ENCODE measurements at regions not wholly inside any gene's neighbourhood (a gene's known extent, or its start where the extent isn't known, plus 50 kb on each side); places are given as distances from the start of the nearest gene placed in this dataset.

GRCh38 chr18:55853268-55853667 lies 265.3 kb upstream of the TCF4 start:
- Histone ChIP-seq H3K9ac (ENCODE audit: low read length in 2 of 2) (no peak overlapping the region), H3K36me3 (ENCODE audit: control insufficient read depth in 2 of 2, insufficient read depth in 2 of 2, low read length in 2 of 2) (no peaks in the 10 kb centered on the region), H3K27ac (ENCODE audit: low read length) (no peak overlapping the region), H3K4me1 (ENCODE audit: control insufficient read depth, insufficient read depth, low read length) (no peaks in the 10 kb centered on the region), H3K4me3 (ENCODE audit: low read length in 2 of 2) (no peak overlapping the region), H3K27me3 (ENCODE audit: control insufficient read depth in 1 of 2, insufficient read depth in 2 of 2, low read length in 2 of 2) (no peaks in the 10 kb centered on the region), H3K9me3 (ENCODE audit: control insufficient read depth in 2 of 2, low read length in 2 of 2) (no peaks in the 10 kb centered on the region)

- Histone ChIP-seq H3K9me3 (ENCODE audit: control insufficient read depth in 2 of 2, low read length in 2 of 2) (no peaks in the 10 kb centered on the region), H3K27ac (ENCODE audit: low read length) (no peak overlapping the region), H3K4me3 (ENCODE audit: low read length in 2 of 2) (no peak overlapping the region), H3K9ac (ENCODE audit: low read length in 2 of 2) (no peak overlapping the region), H3K4me1 (ENCODE audit: control insufficient read depth, insufficient read depth, low read length) (no peaks in the 10 kb centered on the region), H3K27me3 (ENCODE audit: control insufficient read depth in 1 of 2, insufficient read depth in 2 of 2, low read length in 2 of 2) (no peaks in the 10 kb centered on the region), H3K36me3 (ENCODE audit: control insufficient read depth in 2 of 2, insufficient read depth in 2 of 2, low read length in 2 of 2) (no peaks in the 10 kb centered on the region)
Observed at GRCh38 chr18:55850904-55851303, 262.9 kb upstream of the TCF4 start.

DNA sequence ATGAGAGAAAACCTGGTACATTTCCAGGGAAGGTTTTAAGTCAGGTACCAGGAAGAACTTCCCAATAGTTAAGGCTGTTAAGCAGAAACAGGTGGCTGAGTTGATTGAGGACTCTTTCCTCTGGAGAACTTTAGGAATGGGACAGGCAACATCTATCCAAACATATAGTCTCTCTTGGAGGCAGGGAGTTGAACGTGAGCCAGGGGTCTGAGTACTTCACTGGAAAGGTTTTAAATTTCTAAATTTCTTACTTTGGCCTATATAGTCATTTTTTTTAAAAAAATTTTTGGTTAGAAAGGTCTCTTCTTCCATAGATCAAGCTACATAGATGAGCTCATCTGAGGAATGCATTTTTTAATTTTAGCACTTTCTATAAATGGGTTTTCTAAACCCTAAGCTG lies 261.4 kb upstream of the TCF4 start:
- Histone ChIP-seq H3K27ac (ENCODE audit: low read length) (no peak overlapping the region), H3K27me3 (ENCODE audit: control insufficient read depth in 1 of 2, insufficient read depth in 2 of 2, low read length in 2 of 2) (no peaks in the 10 kb centered on the region), H3K4me3 (ENCODE audit: low read length in 2 of 2) (no peak overlapping the region)

GRCh38 chr18:55847960-55848359 lies 260.0 kb upstream of the TCF4 start:
- no peak overlapping the region for H3K4me3 ChIP-seq (ENCODE audit: low read length in 2 of 2)
- H3K9ac ChIP-seq (ENCODE audit: low read length in 2 of 2), result no peak overlapping the region
- no peaks in the 10 kb centered on the region for H3K9me3 ChIP-seq (ENCODE audit: control insufficient read depth in 2 of 2, low read length in 2 of 2)
- H3K4me1 ChIP-seq (ENCODE audit: control insufficient read depth, insufficient read depth, low read length), result no peaks in the 10 kb centered on the region
- no peaks in the 10 kb centered on the region for H3K36me3 ChIP-seq (ENCODE audit: control insufficient read depth in 2 of 2, insufficient read depth in 2 of 2, low read length in 2 of 2)
- no peaks in the 10 kb centered on the region for H3K27me3 ChIP-seq (ENCODE audit: control insufficient read depth in 1 of 2, insufficient read depth in 2 of 2, low read length in 2 of 2)
- H3K27ac ChIP-seq (ENCODE audit: low read length), result no peak overlapping the region

More for the DNA sequence above, 261.4 kb upstream of the TCF4 start:
- no peaks in the 10 kb centered on the region for H3K4me1 ChIP-seq (ENCODE audit: control insufficient read depth, insufficient read depth, low read length)
- H3K9ac ChIP-seq (ENCODE audit: low read length in 2 of 2), result no peak overlapping the region
- no peaks in the 10 kb centered on the region for H3K9me3 ChIP-seq (ENCODE audit: control insufficient read depth in 2 of 2, low read length in 2 of 2)
- no peaks in the 10 kb centered on the region for H3K36me3 ChIP-seq (ENCODE audit: control insufficient read depth in 2 of 2, insufficient read depth in 2 of 2, low read length in 2 of 2)

GRCh38 chr18:55845221-55845620 lies 257.2 kb upstream of the TCF4 start:
- Histone ChIP-seq H3K4me1 (ENCODE audit: control insufficient read depth, insufficient read depth, low read length) (no peaks in the 10 kb centered on the region), H3K27ac (ENCODE audit: low read length) (no peak overlapping the region), H3K36me3 (ENCODE audit: control insufficient read depth in 2 of 2, insufficient read depth in 2 of 2, low read length in 2 of 2) (no peaks in the 10 kb centered on the region), H3K27me3 (ENCODE audit: control insufficient read depth in 1 of 2, insufficient read depth in 2 of 2, low read length in 2 of 2) (no peaks in the 10 kb centered on the region), H3K9ac (ENCODE audit: low read length in 2 of 2) (no peak overlapping the region), H3K9me3 (ENCODE audit: control insufficient read depth in 2 of 2, low read length in 2 of 2) (no peaks in the 10 kb centered on the region), H3K4me3 (ENCODE audit: low read length in 2 of 2) (no peak overlapping the region)

GRCh38 chr18:55844382-55844781 lies 256.4 kb upstream of the TCF4 start:
- Histone ChIP-seq H3K27me3 (ENCODE audit: control insufficient read depth in 1 of 2, insufficient read depth in 2 of 2, low read length in 2 of 2) (no peaks in the 10 kb centered on the region), H3K9me3 (ENCODE audit: control insufficient read depth in 2 of 2, low read length in 2 of 2) (peaks cover 0 to 5% of the 10 kb centered on the region in 2 donors), H3K9ac (ENCODE audit: low read length in 2 of 2) (no peak overlapping the region), H3K27ac (ENCODE audit: low read length) (no peak overlapping the region), H3K4me3 (ENCODE audit: low read length in 2 of 2) (no peak overlapping the region), H3K4me1 (ENCODE audit: control insufficient read depth, insufficient read depth, low read length) (no peaks in the 10 kb centered on the region), H3K36me3 (ENCODE audit: control insufficient read depth in 2 of 2, insufficient read depth in 2 of 2, low read length in 2 of 2) (no peaks in the 10 kb centered on the region)

DNA sequence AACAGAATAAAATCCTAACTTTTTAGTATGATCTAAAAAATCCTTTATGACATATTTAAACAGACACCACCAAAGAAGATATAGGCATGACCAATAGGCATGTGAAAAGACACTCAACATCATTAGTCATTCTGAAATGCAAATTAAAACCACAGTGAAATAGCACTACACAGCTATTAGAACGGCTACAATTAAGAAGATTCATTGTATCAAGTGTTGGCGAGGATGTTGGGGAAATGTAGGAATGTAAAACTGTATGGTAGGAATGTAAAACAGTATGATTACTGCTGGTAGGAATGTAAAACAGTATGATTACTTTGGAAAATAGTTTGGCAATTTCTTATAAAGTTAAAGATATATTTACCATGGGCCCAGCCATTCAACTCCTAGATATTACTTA lies 253.3 kb upstream of the TCF4 start:
- Histone ChIP-seq H3K27me3 (ENCODE audit: control insufficient read depth in 1 of 2, insufficient read depth in 2 of 2, low read length in 2 of 2) (no peaks in the 10 kb centered on the region), H3K36me3 (ENCODE audit: control insufficient read depth in 2 of 2, insufficient read depth in 2 of 2, low read length in 2 of 2) (no peaks in the 10 kb centered on the region), H3K4me1 (ENCODE audit: control insufficient read depth, insufficient read depth, low read length) (no peaks in the 10 kb centered on the region), H3K4me3 (ENCODE audit: low read length in 2 of 2) (no peak overlapping the region), H3K9me3 (ENCODE audit: control insufficient read depth in 2 of 2, low read length in 2 of 2) (peaks cover 0 to 5% of the 10 kb centered on the region in 2 donors), H3K9ac (ENCODE audit: low read length in 2 of 2) (no peak overlapping the region), H3K27ac (ENCODE audit: low read length) (no peak overlapping the region)

DNA sequence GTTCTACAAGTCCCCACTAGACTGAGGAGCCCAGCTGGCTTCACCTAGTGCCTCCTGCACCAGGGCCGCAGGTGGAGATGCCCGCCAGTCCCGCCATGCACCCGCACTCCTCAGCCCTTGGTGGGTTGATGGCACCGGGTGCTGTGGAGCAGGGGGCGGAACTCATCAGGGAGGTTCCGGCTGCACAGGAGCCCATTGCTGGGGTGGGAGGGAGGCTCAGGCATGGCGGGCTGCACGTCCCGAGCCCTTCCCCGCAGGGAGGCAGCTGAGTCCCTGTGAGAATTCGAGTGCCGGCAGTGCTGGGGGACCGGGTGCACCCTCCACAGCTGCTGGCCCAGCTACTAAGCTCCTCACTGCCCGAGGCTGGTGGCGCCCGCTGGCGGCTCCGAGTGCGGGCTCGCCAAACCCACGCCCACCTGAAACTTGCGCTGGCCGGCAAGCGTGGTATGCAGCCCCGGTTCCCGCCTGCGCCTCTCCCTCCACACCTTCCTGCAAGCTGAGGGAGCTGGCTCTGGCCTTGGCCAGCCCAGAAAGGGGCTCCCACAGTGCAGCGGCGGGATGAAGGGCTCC lies 252.7 kb upstream of the TCF4 start:
- no peaks in the 10 kb centered on the region for H3K4me1 ChIP-seq (ENCODE audit: control insufficient read depth, insufficient read depth, low read length)
- H3K27ac ChIP-seq (ENCODE audit: low read length), result no peak overlapping the region
- no peaks in the 10 kb centered on the region for H3K36me3 ChIP-seq (ENCODE audit: control insufficient read depth in 2 of 2, insufficient read depth in 2 of 2, low read length in 2 of 2)
- H3K4me3 ChIP-seq (ENCODE audit: low read length in 2 of 2), result no peak overlapping the region
- peaks cover 0 to 5% of the 10 kb centered on the region in 2 donors for H3K9me3 ChIP-seq (ENCODE audit: control insufficient read depth in 2 of 2, low read length in 2 of 2)
- no peak overlapping the region for H3K9ac ChIP-seq (ENCODE audit: low read length in 2 of 2)
- no peaks in the 10 kb centered on the region for H3K27me3 ChIP-seq (ENCODE audit: control insufficient read depth in 1 of 2, insufficient read depth in 2 of 2, low read length in 2 of 2)

DNA sequence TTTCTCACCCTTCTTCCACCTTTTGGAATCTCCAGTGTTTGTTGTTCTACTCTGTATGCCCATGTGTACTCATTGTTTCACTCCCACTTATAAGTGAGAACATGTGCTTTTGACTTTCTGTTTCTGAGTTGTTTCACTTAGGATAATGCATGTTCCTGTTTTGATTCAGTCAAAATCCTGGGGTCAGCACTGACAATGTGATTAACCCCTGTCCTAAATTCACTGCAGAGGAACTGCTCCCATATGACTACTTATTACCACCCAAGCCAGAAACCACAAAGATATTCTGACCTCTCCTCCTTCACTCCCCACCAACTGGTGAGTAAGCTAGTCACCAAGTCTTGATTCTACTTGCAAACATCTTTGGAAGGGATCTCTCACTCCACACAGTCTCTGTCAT lies 251.4 kb upstream of the TCF4 start:
- Histone ChIP-seq H3K9me3 (ENCODE audit: control insufficient read depth in 2 of 2, low read length in 2 of 2) (peaks cover 0 to 5% of the 10 kb centered on the region in 2 donors), H3K27ac (ENCODE audit: low read length) (no peak overlapping the region), H3K9ac (ENCODE audit: low read length in 2 of 2) (no peak overlapping the region), H3K36me3 (ENCODE audit: control insufficient read depth in 2 of 2, insufficient read depth in 2 of 2, low read length in 2 of 2) (no peaks in the 10 kb centered on the region), H3K4me3 (ENCODE audit: low read length in 2 of 2) (no peak overlapping the region), H3K27me3 (ENCODE audit: control insufficient read depth in 1 of 2, insufficient read depth in 2 of 2, low read length in 2 of 2) (no peaks in the 10 kb centered on the region), H3K4me1 (ENCODE audit: control insufficient read depth, insufficient read depth, low read length) (no peaks in the 10 kb centered on the region)

- Histone ChIP-seq H3K4me1 (ENCODE audit: control insufficient read depth, insufficient read depth, low read length) (no peaks in the 10 kb centered on the region), H3K9ac (ENCODE audit: low read length in 2 of 2) (no peak overlapping the region), H3K36me3 (ENCODE audit: control insufficient read depth in 2 of 2, insufficient read depth in 2 of 2, low read length in 2 of 2) (no peaks in the 10 kb centered on the region), H3K27ac (ENCODE audit: low read length) (no peak overlapping the region), H3K27me3 (ENCODE audit: control insufficient read depth in 1 of 2, insufficient read depth in 2 of 2, low read length in 2 of 2) (no peaks in the 10 kb centered on the region), H3K9me3 (ENCODE audit: control insufficient read depth in 2 of 2, low read length in 2 of 2) (peaks cover 0 to 5% of the 10 kb centered on the region in 2 donors), H3K4me3 (ENCODE audit: low read length in 2 of 2) (no peak overlapping the region)
Observed at GRCh38 chr18:55838841-55839240, 250.8 kb upstream of the TCF4 start.

DNA sequence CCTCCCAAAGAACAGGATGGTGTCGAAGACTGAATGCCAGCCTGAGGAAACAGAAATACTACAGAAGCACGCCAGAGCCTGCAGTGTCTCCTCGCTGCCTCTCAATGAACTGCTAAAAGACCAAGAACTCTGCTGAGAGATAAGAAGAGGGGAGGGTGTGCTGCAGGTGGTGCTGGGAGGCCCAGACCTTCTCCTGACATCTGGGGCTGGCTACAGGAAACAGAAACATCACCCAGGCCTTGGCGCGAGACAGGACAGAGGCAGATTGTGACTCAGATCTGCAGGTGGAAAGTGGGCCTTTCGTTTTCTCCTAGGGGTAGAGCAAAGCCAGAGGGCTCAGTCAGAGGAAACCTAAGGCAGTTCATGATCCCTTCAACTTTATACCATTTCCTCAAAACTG lies 250.3 kb upstream of the TCF4 start:
- no peak overlapping the region for H3K9ac ChIP-seq (ENCODE audit: low read length in 2 of 2)
- peaks cover 0 to 5% of the 10 kb centered on the region in 2 donors for H3K9me3 ChIP-seq (ENCODE audit: control insufficient read depth in 2 of 2, low read length in 2 of 2)
- no peak overlapping the region for H3K27ac ChIP-seq (ENCODE audit: low read length)
- no peaks in the 10 kb centered on the region for H3K27me3 ChIP-seq (ENCODE audit: control insufficient read depth in 1 of 2, insufficient read depth in 2 of 2, low read length in 2 of 2)
- no peaks in the 10 kb centered on the region for H3K36me3 ChIP-seq (ENCODE audit: control insufficient read depth in 2 of 2, insufficient read depth in 2 of 2, low read length in 2 of 2)
- no peak overlapping the region for H3K4me3 ChIP-seq (ENCODE audit: low read length in 2 of 2)
- no peaks in the 10 kb centered on the region for H3K4me1 ChIP-seq (ENCODE audit: control insufficient read depth, insufficient read depth, low read length)

All from stomach smooth muscle (tissue), 2 donors.